SK-N-SH treated with all-trans-retinoic acid at 6 μM for 48 hours (cell line): ENCODE measurements at regions not wholly inside any gene's neighbourhood (a gene's known extent, or its start where the extent isn't known, plus 50 kb on each side); places are given as distances from the start of the nearest gene placed in this dataset.

Experiments
- ATAC-seq: fragments of 200-7000 bp; cut with Tn5 transposase; 3 replicates; pipeline ENCODE4 v1.9.1; 2020; ENCODE audit warnings: mild to moderate bottlenecking, moderate library complexity
- ARNTL ChIP-seq: fragments of 450-650 bp; formaldehyde crosslinking; IDR thresholded peaks from 2 replicates; pipeline ENCODE4 v1.5.0; 2020; ENCODE audit warnings: low read depth, mild to moderate bottlenecking, moderate library complexity, borderline replicate concordance
- BACH2 ChIP-seq: fragments of 250-450 bp; sonication (Bioruptor Pico); IDR thresholded peaks from 2 replicates; pipeline ENCODE4 v1.9.0; 2021; ENCODE audit warnings: mild to moderate bottlenecking, borderline replicate concordance
- CSDC2 ChIP-seq: fragments of 250-450 bp; sonication (Bioruptor Pico); IDR thresholded peaks from 2 replicates; pipeline ENCODE4 v1.5.0; 2020; ENCODE audit warnings: mild to moderate bottlenecking, moderate library complexity
- GLIS3 ChIP-seq: fragments of 250-450 bp; sonication (Bioruptor Pico); IDR thresholded peaks from 2 replicates; pipeline ENCODE4 v1.5.0; 2020; ENCODE audit warnings: mild to moderate bottlenecking, moderate library complexity
- OSR1 ChIP-seq: fragments of 250-450 bp; sonication (Bioruptor Pico); IDR thresholded peaks from 2 replicates; pipeline ENCODE4 v1.8.0; 2022; ENCODE audit warnings: moderate library complexity, mild to moderate bottlenecking, inconsistent platforms
- PPARA ChIP-seq: fragments of 250-450 bp; sonication (Bioruptor Pico); IDR thresholded peaks from 2 replicates; pipeline ENCODE4 v1.5.0; 2020; ENCODE audit warnings: mild to moderate bottlenecking, borderline replicate concordance
- RARB ChIP-seq: fragments of 250-450 bp; sonication (Bioruptor Pico); IDR thresholded peaks from 2 replicates; pipeline ENCODE4 v1.8.0; 2021; ENCODE audit warnings: mild to moderate bottlenecking, moderate library complexity
- TCF4 ChIP-seq: fragments of 250-450 bp; sonication (Bioruptor Pico); IDR thresholded peaks from 2 replicates; pipeline ENCODE4 v1.8.0; 2021; ENCODE audit warnings: mild to moderate bottlenecking, moderate library complexity, borderline replicate concordance
- TOX ChIP-seq: fragments of 250-450 bp; sonication (Bioruptor Pico); IDR thresholded peaks from 2 replicates; pipeline ENCODE4 v1.8.0; 2021; ENCODE audit warnings: mild to moderate bottlenecking, moderate library complexity, borderline replicate concordance
- ZFP30 ChIP-seq: fragments of 450-650 bp; formaldehyde crosslinking; IDR thresholded peaks from 2 replicates; pipeline ENCODE4 v1.5.0; 2022; ENCODE audit warnings: mild to moderate bottlenecking, moderate library complexity
- ZNF70 ChIP-seq: fragments of 450-650 bp; formaldehyde crosslinking; IDR thresholded peaks from 2 replicates; pipeline ENCODE4 v1.5.0; 2020; ENCODE audit warnings: mild to moderate bottlenecking, moderate library complexity
- TF ChIP-seq, protein P1 (sequence below): fragments of 250-450 bp; sonication (Bioruptor Pico); IDR thresholded peaks from 2 replicates; pipeline ENCODE4 v1.5.0; 2020; ENCODE audit warnings: mild to moderate bottlenecking, moderate library complexity
- TF ChIP-seq, protein P2 (sequence below): fragments of 250-450 bp; sonication (Bioruptor Pico); IDR thresholded peaks from 2 replicates; pipeline ENCODE4 v1.5.1; 2021; ENCODE audit warnings: mild to moderate bottlenecking, moderate library complexity
- TF ChIP-seq, protein P3 (sequence below): fragments of 250-450 bp; sonication (Bioruptor Pico); IDR thresholded peaks from 2 replicates; pipeline ENCODE4 v1.8.0; 2021; ENCODE audit warnings: low read depth, mild to moderate bottlenecking, moderate library complexity, borderline replicate concordance

DNA sequence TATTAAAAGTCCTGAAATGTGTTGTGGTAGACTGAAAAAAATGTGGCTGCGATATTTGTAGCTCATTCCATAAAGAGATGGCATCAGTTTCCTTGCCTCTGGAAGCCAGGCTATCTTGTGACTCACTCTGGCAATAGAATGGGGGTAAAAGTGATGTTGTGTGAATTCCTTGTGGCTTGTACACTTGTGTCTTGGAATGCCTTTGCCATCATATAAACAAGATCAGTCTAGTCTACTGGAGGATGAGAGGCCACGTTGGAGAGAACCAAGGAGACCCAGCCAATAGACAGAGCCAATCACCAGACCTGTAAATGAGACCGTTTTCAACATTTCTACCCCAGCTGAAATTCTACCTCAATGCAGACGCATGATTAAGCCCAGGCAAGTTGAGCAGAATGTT lies 254.1 kb downstream of the TRIB2 start (continued):
- TF ChIP-seq, protein P1, sequence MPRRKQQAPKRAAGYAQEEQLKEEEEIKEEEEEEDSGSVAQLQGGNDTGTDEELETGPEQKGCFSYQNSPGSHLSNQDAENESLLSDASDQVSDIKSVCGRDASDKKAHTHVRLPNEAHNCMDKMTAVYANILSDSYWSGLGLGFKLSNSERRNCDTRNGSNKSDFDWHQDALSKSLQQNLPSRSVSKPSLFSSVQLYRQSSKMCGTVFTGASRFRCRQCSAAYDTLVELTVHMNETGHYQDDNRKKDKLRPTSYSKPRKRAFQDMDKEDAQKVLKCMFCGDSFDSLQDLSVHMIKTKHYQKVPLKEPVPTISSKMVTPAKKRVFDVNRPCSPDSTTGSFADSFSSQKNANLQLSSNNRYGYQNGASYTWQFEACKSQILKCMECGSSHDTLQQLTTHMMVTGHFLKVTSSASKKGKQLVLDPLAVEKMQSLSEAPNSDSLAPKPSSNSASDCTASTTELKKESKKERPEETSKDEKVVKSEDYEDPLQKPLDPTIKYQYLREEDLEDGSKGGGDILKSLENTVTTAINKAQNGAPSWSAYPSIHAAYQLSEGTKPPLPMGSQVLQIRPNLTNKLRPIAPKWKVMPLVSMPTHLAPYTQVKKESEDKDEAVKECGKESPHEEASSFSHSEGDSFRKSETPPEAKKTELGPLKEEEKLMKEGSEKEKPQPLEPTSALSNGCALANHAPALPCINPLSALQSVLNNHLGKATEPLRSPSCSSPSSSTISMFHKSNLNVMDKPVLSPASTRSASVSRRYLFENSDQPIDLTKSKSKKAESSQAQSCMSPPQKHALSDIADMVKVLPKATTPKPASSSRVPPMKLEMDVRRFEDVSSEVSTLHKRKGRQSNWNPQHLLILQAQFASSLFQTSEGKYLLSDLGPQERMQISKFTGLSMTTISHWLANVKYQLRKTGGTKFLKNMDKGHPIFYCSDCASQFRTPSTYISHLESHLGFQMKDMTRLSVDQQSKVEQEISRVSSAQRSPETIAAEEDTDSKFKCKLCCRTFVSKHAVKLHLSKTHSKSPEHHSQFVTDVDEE (CRISPR knock-in tag): no peak
- TF ChIP-seq ZNF70 (CRISPR knock-in tag): no peak
- TF ChIP-seq TCF4 (CRISPR knock-in tag): no peak
- TF ChIP-seq OSR1: no peak
- TF ChIP-seq, protein P2, sequence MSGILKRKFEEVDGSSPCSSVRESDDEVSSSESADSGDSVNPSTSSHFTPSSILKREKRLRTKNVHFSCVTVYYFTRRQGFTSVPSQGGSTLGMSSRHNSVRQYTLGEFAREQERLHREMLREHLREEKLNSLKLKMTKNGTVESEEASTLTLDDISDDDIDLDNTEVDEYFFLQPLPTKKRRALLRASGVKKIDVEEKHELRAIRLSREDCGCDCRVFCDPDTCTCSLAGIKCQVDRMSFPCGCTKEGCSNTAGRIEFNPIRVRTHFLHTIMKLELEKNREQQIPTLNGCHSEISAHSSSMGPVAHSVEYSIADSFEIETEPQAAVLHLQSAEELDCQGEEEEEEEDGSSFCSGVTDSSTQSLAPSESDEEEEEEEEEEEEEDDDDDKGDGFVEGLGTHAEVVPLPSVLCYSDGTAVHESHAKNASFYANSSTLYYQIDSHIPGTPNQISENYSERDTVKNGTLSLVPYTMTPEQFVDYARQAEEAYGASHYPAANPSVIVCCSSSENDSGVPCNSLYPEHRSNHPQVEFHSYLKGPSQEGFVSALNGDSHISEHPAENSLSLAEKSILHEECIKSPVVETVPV: no peak
- TF ChIP-seq RARB (CRISPR knock-in tag): no peak

DNA sequence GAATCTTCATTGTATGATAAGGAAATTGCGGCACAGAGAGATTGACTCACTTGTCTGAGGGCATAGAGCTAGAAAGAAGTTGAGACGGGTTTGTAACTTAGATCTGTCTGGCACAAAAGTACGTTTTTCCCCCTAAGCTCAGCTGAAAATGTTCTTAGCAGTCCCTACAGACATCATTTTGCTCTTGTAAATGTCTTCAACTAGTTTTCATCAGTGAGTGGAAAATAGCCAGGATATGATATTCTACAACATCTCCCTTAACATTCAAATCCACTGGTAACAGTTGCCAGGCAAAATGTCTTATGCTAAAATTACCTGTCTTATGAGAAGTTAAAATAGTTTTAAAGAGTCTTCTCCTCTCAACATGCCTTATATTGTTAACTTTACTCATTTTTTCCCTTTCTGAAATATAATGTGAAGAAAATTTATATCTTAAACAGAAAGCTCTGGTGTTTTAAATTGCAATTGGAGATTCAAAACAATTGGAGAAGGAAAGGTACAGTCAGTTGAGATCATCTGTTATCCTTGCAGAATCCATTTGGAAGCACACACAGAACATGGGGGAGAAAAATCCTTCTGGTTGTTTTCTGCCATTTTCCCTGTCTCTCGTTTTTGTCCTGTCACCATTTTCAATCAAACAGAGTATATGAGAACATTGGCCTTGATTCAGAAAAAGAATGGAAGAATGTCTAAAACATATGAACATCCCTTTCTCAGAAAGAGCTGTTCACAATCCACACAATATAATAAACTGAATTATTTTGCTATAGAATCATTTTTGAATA lies 255.0 kb downstream of the TRIB2 start:
- TF ChIP-seq PPARA (CRISPR knock-in tag): no peak
- no peak for TF ChIP-seq BACH2 (CRISPR knock-in tag)
- TF ChIP-seq, protein P2: no peak
- no peak for TF ChIP-seq ZFP30 (CRISPR knock-in tag)
- TF ChIP-seq, protein P1 (CRISPR knock-in tag): no peak
- TF ChIP-seq, protein P3, sequence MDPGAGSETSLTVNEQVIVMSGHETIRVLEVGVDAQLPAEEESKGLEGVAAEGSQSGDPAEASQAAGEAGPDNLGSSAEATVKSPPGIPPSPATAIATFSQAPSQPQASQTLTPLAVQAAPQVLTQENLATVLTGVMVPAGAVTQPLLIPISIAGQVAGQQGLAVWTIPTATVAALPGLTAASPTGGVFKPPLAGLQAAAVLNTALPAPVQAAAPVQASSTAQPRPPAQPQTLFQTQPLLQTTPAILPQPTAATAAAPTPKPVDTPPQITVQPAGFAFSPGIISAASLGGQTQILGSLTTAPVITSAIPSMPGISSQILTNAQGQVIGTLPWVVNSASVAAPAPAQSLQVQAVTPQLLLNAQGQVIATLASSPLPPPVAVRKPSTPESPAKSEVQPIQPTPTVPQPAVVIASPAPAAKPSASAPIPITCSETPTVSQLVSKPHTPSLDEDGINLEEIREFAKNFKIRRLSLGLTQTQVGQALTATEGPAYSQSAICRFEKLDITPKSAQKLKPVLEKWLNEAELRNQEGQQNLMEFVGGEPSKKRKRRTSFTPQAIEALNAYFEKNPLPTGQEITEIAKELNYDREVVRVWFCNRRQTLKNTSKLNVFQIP: no peak
- no peak for TF ChIP-seq GLIS3 (CRISPR knock-in tag)
- ATAC-seq: no peak

DNA sequence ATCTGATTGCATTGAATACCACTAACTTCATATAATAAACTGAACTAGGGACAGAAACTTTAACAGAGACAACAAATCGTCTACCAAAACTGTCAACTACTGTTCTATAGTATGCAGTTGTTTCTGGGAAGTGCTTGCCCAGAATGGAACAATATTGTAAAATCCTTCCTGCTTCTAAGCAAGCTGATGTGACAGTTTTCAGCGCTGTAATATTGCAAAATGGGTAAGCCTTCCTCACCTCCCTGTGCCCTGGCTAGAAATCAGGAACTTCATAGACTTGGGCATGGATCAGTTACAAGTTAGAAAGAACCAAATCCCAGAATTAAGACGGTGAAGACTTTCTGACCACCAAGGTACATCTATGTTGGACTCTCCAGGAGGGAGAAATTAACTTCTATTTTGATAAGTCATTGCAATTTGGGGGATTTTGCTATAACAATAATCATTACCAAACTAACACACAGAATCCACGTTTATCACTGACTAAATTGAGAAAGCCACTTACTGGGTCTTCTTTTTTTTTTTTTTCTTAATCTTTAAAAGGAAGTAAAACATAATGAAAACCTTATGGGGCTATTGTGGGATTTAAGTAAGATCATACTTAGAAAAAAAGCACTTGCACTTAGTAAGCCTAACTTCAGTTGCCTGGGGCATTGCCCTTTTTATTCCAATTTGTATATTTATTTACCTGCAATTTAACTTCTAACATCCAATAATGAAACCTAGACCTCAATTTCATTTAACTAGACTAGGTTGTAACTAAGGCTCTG lies 261.5 kb downstream of the TRIB2 start:
- no peak for ATAC-seq
- no peak for TF ChIP-seq BACH2 (CRISPR knock-in tag)
- no peak for TF ChIP-seq ARNTL (CRISPR knock-in tag)
- TF ChIP-seq, protein P2: no peak
- no peak for TF ChIP-seq TOX (CRISPR knock-in tag)
- TF ChIP-seq CSDC2 (CRISPR knock-in tag): no peak
- TF ChIP-seq, protein P3: no peak
- TF ChIP-seq, protein P1 (CRISPR knock-in tag): no peak
